Suprapubic skin (tissue), 4 donors: ENCODE measurements at regions not wholly inside any gene's neighbourhood (a gene's known extent, or its start where the extent isn't known, plus 50 kb on each side); places are given as distances from the start of the nearest gene placed in this dataset.
A peak's percentile ranks its signal among the peaks of the same experiment; 100 is the strongest.
"Not testable (repeated sequence)": the region's sequence is repeated elsewhere in the genome, so short reads cannot be mapped to it uniquely, and the experiment has no call there.

Experiments
- DNase-seq, 2 donors: peaks; one replicate each; pipeline ENCODE4 v3.0.0-alpha.2; 2019; ENCODE audit warnings: low spot score in 2 of 2
- H3K27ac ChIP-seq: fragments of 200-600 bp; sonication (generic); one replicate; pipeline ENCODE4 v1.5.1; 2019
- H3K27me3 ChIP-seq: fragments of 200-600 bp; sonication (generic); one replicate; pipeline ENCODE4 v1.5.1; 2019
- H3K36me3 ChIP-seq: fragments of 200-600 bp; sonication (generic); one replicate; pipeline ENCODE4 v1.5.1; 2019
- H3K4me1 ChIP-seq: fragments of 200-600 bp; sonication (generic); one replicate; pipeline ENCODE4 v1.5.1; 2019
- H3K4me3 ChIP-seq: fragments of 200-600 bp; sonication (generic); one replicate; pipeline ENCODE4 v1.5.1; 2019; ENCODE audit warnings: mild to moderate bottlenecking
- H3K9me3 ChIP-seq: fragments of 200-600 bp; sonication (generic); one replicate; pipeline ENCODE4 v1.5.1; 2019
- CTCF ChIP-seq, 2 donors: fragments of 200-600 bp in 1 of 2; fragments of 450-650 bp in 1 of 2; sonication (generic) in 1 of 2; IDR thresholded peaks; one replicate each; pipeline ENCODE4 v1.5.1; 2016 to 2019; ENCODE audit warnings: antibody characterized with exemption in 2 of 2, mild to moderate bottlenecking in 1 of 2, moderate library complexity in 1 of 2
- WGBS: methylation state at CpG from one replicate; pipeline ENCODE4 v1.1.5; 2018; 5-methylcytosine and 5-hydroxymethylcytosine counted together

GRCh38 chr2:87325042-87325910, 303.6 kb upstream of the PLGLB1 start:
- WGBS = no CpG with 5 or more reads among the region's 12 CpGs
- H3K9me3 ChIP-seq, H3K4me3 ChIP-seq, H3K27me3 ChIP-seq, H3K36me3 ChIP-seq, DNase-seq, H3K27ac ChIP-seq, H3K4me1 ChIP-seq: not testable (repeated sequence)

GRCh38 chr2:87325911-87326294, 304.3 kb upstream of the PLGLB1 start:
- H3K4me1 ChIP-seq, H3K36me3 ChIP-seq, H3K27me3 ChIP-seq, DNase-seq, H3K9me3 ChIP-seq, H3K4me3 ChIP-seq, H3K27ac ChIP-seq: not testable (repeated sequence)
- no CpG with 5 or more reads among the region's 2 CpGs for WGBS

GRCh38 chr2:87326754-87327153, 305.1 kb upstream of the PLGLB1 start:
- not testable (repeated sequence) for H3K9me3 ChIP-seq, DNase-seq, H3K27me3 ChIP-seq, H3K4me3 ChIP-seq, H3K4me1 ChIP-seq, H3K36me3 ChIP-seq, H3K27ac ChIP-seq
- WGBS = no CpG with 5 or more reads among the region's 3 CpGs

- not testable (repeated sequence) for H3K9me3 ChIP-seq, H3K27me3 ChIP-seq, H3K4me1 ChIP-seq, H3K36me3 ChIP-seq, H3K27ac ChIP-seq, DNase-seq, H3K4me3 ChIP-seq
- 80% methylated on average over 1 of the region's 4 CpGs for WGBS
These were observed 306.2 kb upstream of the PLGLB1 start for GRCh38 chr2:87327648-87328371.

- DNase-seq, H3K4me1 ChIP-seq: not testable (repeated sequence)
- 89% methylated on average over 5 of the region's 7 CpGs for WGBS
These were observed 307.9 kb upstream of the PLGLB1 start for GRCh38 chr2:87329529-87329928.

GRCh38 chr2:87330486-87330885, 308.8 kb upstream of the PLGLB1 start:
- H3K27me3 ChIP-seq, H3K4me1 ChIP-seq, H3K4me3 ChIP-seq, H3K27ac ChIP-seq, H3K36me3 ChIP-seq, H3K9me3 ChIP-seq, DNase-seq: not testable (repeated sequence)
- WGBS = no CpG with 5 or more reads among the region's 4 CpGs

More at GRCh38 chr2:87329529-87329928, 307.9 kb upstream of the PLGLB1 start:
- H3K36me3 ChIP-seq, H3K27me3 ChIP-seq, H3K4me3 ChIP-seq, H3K9me3 ChIP-seq, H3K27ac ChIP-seq: not testable (repeated sequence)

GRCh38 chr2:87331940-87332583, 310.4 kb upstream of the PLGLB1 start:
- 60% methylated on average over 1 of the region's 6 CpGs for WGBS
- H3K36me3 ChIP-seq, H3K27ac ChIP-seq, H3K4me3 ChIP-seq, H3K9me3 ChIP-seq, DNase-seq, H3K4me1 ChIP-seq, H3K27me3 ChIP-seq: not testable (repeated sequence)

GRCh38 chr2:87334888-87335287, 313.2 kb upstream of the PLGLB1 start:
- WGBS = 69% methylated on average over 2 of the region's 2 CpGs
- not testable (repeated sequence) for H3K27ac ChIP-seq, H3K9me3 ChIP-seq, H3K27me3 ChIP-seq, DNase-seq, H3K36me3 ChIP-seq, H3K4me3 ChIP-seq, H3K4me1 ChIP-seq

GRCh38 chr2:87338998-87339397, 317.4 kb upstream of the PLGLB1 start:
- not testable (repeated sequence) for H3K36me3 ChIP-seq, H3K4me3 ChIP-seq, H3K27me3 ChIP-seq, H3K4me1 ChIP-seq, DNase-seq, H3K9me3 ChIP-seq, H3K27ac ChIP-seq
- WGBS = 31% methylated on average over 1 of the region's 1 CpG

- not testable (repeated sequence) for H3K9me3 ChIP-seq, H3K4me3 ChIP-seq, H3K4me1 ChIP-seq, H3K27ac ChIP-seq, H3K36me3 ChIP-seq, H3K27me3 ChIP-seq, DNase-seq
- WGBS = 56% methylated on average over 11 of the region's 31 CpGs
- TF ChIP-seq CTCF (IDR thresholded peaks at IDR 0.05) = peak in 1 of 2 donors; percentile 78
These were observed 320.0 kb upstream of the PLGLB1 start for GRCh38 chr2:87341601-87342014.

GRCh38 chr2:87342175-87342574, 320.5 kb upstream of the PLGLB1 start:
- not testable (repeated sequence) for H3K27ac ChIP-seq, H3K4me3 ChIP-seq, H3K27me3 ChIP-seq, H3K9me3 ChIP-seq, H3K4me1 ChIP-seq, DNase-seq, H3K36me3 ChIP-seq
- 63% methylated on average over 2 of the region's 24 CpGs for WGBS

GRCh38 chr2:87343347-87343746, 321.7 kb upstream of the PLGLB1 start:
- H3K9me3 ChIP-seq, DNase-seq, H3K4me3 ChIP-seq, H3K27ac ChIP-seq, H3K4me1 ChIP-seq, H3K27me3 ChIP-seq, H3K36me3 ChIP-seq: not testable (repeated sequence)
- 66% methylated on average over 5 of the region's 6 CpGs for WGBS

GRCh38 chr2:87345283-87345682, 323.6 kb upstream of the PLGLB1 start:
- not testable (repeated sequence) for H3K27ac ChIP-seq

More at GRCh38 chr2:87345283-87345682, 323.6 kb upstream of the PLGLB1 start:
- H3K4me3 ChIP-seq, H3K36me3 ChIP-seq, DNase-seq, H3K9me3 ChIP-seq, H3K27me3 ChIP-seq, H3K4me1 ChIP-seq: not testable (repeated sequence)
- 64% methylated on average over 11 of the region's 12 CpGs for WGBS
